Endothelial cell of umbilical vein (primary cell): ENCODE measurements at regions not wholly inside any gene's neighbourhood (a gene's known extent, or its start where the extent isn't known, plus 50 kb on each side); places are given as distances from the start of the nearest gene placed in this dataset.

Experiments used
- BruUV-seq: library from RNA; stranded (reverse); fragments of 400-500 nt; replicated peaks from 2 replicates; lab custom pipeline; 2021; lab: Mats Ljungman, UMichigan
- CTCF ChIA-PET: fragments of 300-600, 350-600 bp; sonication (Branson Sonifier 250); formaldehyde crosslinking; loops from one replicate; lab custom pipeline; 2021; ENCODE audit warnings: antibody characterized with exemption, inconsistent platforms; lab: Charles Lee
- POLR2A ChIA-PET: fragments of 300-600, 350-600 bp; sonication (Branson Sonifier 250); formaldehyde crosslinking; loops from one replicate; lab custom pipeline; 2021; ENCODE audit warnings: antibody characterized with exemption, inconsistent platforms; lab: Charles Lee
- DNase-seq: peaks from one replicate; pipeline ENCODE4 v3.0.0-alpha.2; 2011; ENCODE audit warnings: low read depth, low spot score
- FAIRE-seq: peaks from 2 replicates; lab custom pipeline; 2011; peaks lifted over from hg19 to GRCh38; lab: Jason Lieb, UNC
- H2AFZ ChIP-seq: 2 replicates; pipeline ENCODE4 v1.6.0; 2012; ENCODE audit warnings: low read depth, low read length, control low read depth, inconsistent platforms
- H3K27ac ChIP-seq: 2 replicates; pipeline ENCODE4 v1.5.1; 2011; ENCODE audit warnings: low read depth, mild to moderate bottlenecking, control low read depth, low read length, moderate library complexity; ENCODE audit not compliant: insufficient read depth
- H3K27me3 ChIP-seq, 2 experiments: 2 replicates each; pipeline versions ENCODE4 v1.6.0 to v1.6.1; 2011; ENCODE audit warnings: low read length in 2 of 2, mixed read lengths in 1 of 2; ENCODE audit not compliant: control insufficient read depth in 2 of 2, insufficient read depth in 2 of 2
- H3K36me3 ChIP-seq, 2 experiments: 2 replicates in 1 of 2; 3 replicates in 1 of 2; pipeline ENCODE4 v1.5.1; 2011; ENCODE audit warnings: low read length in 2 of 2, mild to moderate bottlenecking in 1 of 2, moderate library complexity in 1 of 2; ENCODE audit not compliant: control insufficient read depth in 2 of 2, insufficient read depth in 2 of 2; ENCODE audit errors: extremely low read depth in 1 of 2
- H3K4me1 ChIP-seq: 3 replicates; pipeline ENCODE4 v1.5.1; 2011; ENCODE audit warnings: mild to moderate bottlenecking, low read length; ENCODE audit not compliant: control insufficient read depth, insufficient read depth; ENCODE audit errors: extremely low read depth
- H3K4me2 ChIP-seq: 2 replicates; pipeline ENCODE4 v1.6.1; 2011; ENCODE audit warnings: low read length, control low read depth, mixed read lengths; ENCODE audit not compliant: insufficient read depth
- H3K4me3 ChIP-seq, 3 experiments: fragments of 200-600 bp in 1 of 3; sonication (generic), shearing (Covaris generic) in 1 of 3; replicated peaks in 1 of 3; 2 replicates each; pipeline ENCODE4 v1.5.1; 2011 to 2016; ENCODE audit warnings: control low read depth in 3 of 3, low read length in 3 of 3, mild to moderate bottlenecking in 2 of 3, inconsistent platforms in 1 of 3, low read depth in 1 of 3, moderate library complexity in 1 of 3; ENCODE audit not compliant: insufficient read depth in 1 of 3
- H3K79me2 ChIP-seq: 2 replicates; pipeline ENCODE4 v1.6.0; 2012; ENCODE audit warnings: low read length, inconsistent platforms; ENCODE audit not compliant: control insufficient read depth, insufficient read depth
- H3K9ac ChIP-seq: replicated peaks from 2 replicates; pipeline ENCODE3; 2011; ENCODE audit warnings: low read length, control low read depth; ENCODE audit not compliant: insufficient read depth; ENCODE audit errors: extremely low read depth
- H3K9me1 ChIP-seq: replicated peaks from 3 replicates; pipeline ENCODE4 v1.6.0; 2011; ENCODE audit warnings: mild to moderate bottlenecking, low read length; ENCODE audit not compliant: control insufficient read depth, insufficient read depth; ENCODE audit errors: extremely low read depth
- H3K9me3 ChIP-seq: replicated peaks from 2 replicates; pipeline ENCODE4 v1.5.1; 2012; ENCODE audit warnings: low read length, inconsistent platforms; ENCODE audit not compliant: control insufficient read depth, insufficient read depth
- H4K20me1 ChIP-seq: replicated peaks from 2 replicates; pipeline ENCODE3; 2011; ENCODE audit warnings: mild to moderate bottlenecking, low read length; ENCODE audit not compliant: control insufficient read depth, insufficient read depth; ENCODE audit errors: extremely low read depth
- EZH2 ChIP-seq: IDR thresholded peaks from 2 replicates; pipeline ENCODE4 v1.6.1; 2012; ENCODE audit warnings: borderline replicate concordance, low read depth, mild to moderate bottlenecking, moderate library complexity, low read length, inconsistent platforms; ENCODE audit not compliant: severe bottlenecking
- FOS ChIP-seq: IDR thresholded peaks from 2 replicates; pipeline ENCODE4 v1.6.1; 2011; ENCODE audit warnings: mild to moderate bottlenecking, low read length, moderate library complexity, borderline replicate concordance; ENCODE audit not compliant: insufficient read depth
- GATA2 ChIP-seq: IDR thresholded peaks from 2 replicates; pipeline ENCODE4 v1.7.0; 2011; ENCODE audit warnings: low read depth, mild to moderate bottlenecking, moderate library complexity, mixed read lengths, low read length; ENCODE audit not compliant: insufficient read length, insufficient read depth
- JUN ChIP-seq: IDR thresholded peaks from 2 replicates; pipeline ENCODE4 v1.6.1; 2011; ENCODE audit warnings: borderline replicate concordance, low read depth; ENCODE audit not compliant: insufficient read length, insufficient read depth
- POLR2A ChIP-seq: IDR thresholded peaks from 2 replicates; pipeline ENCODE4 v1.6.1; 2012; ENCODE audit warnings: low read depth, mild to moderate bottlenecking, control low read depth, low read length
- POLR2AphosphoS5 ChIP-seq: IDR thresholded peaks from 2 replicates; pipeline ENCODE4 v1.6.1; 2012; ENCODE audit warnings: low read depth, mild to moderate bottlenecking, control low read depth, low read length, moderate library complexity; ENCODE audit not compliant: insufficient read depth
- dilution Hi-C: fragments of 300-500 bp; cut with MboI; formaldehyde crosslinking; loops from one replicate; pipeline ENCODE4 v1.15.0; 2019; ENCODE audit warnings: low sequenced_read_pairs; ENCODE audit not compliant: extremely low pct_ligation_motif_present
- intact Hi-C: fragments of 100-400 bp; cut with micrococcal nuclease; formaldehyde crosslinking; loops from one replicate; pipeline ENCODE4 v1.10.0; 2022
- TF ChIP-seq, protein P1 (sequence below): IDR thresholded peaks from 2 replicates; pipeline ENCODE4 v1.6.1; 2011; ENCODE audit not compliant: insufficient read depth, insufficient read length

DNA sequence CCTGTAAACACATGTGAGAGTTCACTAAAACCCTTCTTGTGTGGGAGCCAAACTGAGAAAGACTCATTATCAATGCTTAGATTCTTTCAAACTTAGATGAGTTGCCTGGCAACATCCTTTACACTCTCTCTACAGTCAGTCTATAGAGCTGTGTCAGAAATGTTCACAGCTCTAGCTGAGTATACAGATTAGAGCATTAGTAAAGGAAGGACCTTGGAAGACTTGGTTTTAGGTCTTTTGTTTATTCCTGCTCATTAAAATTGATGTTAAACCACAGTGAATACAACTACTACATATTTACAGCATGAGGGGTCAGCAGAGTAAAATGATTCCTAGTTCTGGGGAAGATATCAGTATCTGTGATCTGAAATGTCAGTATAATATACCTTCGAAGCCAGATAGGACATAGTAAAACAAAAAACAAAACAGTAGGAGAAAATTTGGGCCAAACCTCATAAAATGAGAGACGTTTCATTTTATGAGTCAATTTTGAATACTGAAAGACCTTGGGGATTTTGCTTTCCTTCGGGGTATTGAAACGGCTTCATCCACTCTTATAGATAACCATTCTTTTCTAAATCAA, 186.0 kb downstream of the TANC2 start:
- no peaks in the 10 kb centered on the region for H3K27me3 ChIP-seq
- H2AFZ ChIP-seq: no peak overlapping the region
- BruUV-seq: no TSS peak
- no peak overlapping the region for H3K4me2 ChIP-seq
- dilution Hi-C loops (no loop called here), intact Hi-C loops (no loop called here)
- H3K4me1 ChIP-seq: no peaks in the 10 kb centered on the region
- H3K36me3 ChIP-seq: no peaks in the 10 kb centered on the region
- FAIRE-seq (no peak), DNase-seq (no peak)
- ChIA-PET CTCF (interaction anchor here (0.6 kb wide), 1 partner anchor 11 kb away, joined by 3 read pairs; no protein-coding TSS in a partner anchor), POLR2A (no interaction called here)
- H3K79me2 ChIP-seq: no peaks in the 10 kb centered on the region
- H3K4me3 ChIP-seq: no peak overlapping the region
- H3K9me1 ChIP-seq: no peaks in the 10 kb centered on the region
- TF ChIP-seq GATA2 (no peak), EZH2 (no peak), JUN (no peak)
- TF ChIP-seq, protein P1, sequence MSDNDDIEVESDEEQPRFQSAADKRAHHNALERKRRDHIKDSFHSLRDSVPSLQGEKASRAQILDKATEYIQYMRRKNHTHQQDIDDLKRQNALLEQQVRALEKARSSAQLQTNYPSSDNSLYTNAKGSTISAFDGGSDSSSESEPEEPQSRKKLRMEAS: no peak
- no peak overlapping the region for H3K27ac ChIP-seq
- no peak overlapping the region for H3K9ac ChIP-seq
- no peaks in the 10 kb centered on the region for H4K20me1 ChIP-seq
- no peaks in the 10 kb centered on the region for H3K9me3 ChIP-seq

DNA sequence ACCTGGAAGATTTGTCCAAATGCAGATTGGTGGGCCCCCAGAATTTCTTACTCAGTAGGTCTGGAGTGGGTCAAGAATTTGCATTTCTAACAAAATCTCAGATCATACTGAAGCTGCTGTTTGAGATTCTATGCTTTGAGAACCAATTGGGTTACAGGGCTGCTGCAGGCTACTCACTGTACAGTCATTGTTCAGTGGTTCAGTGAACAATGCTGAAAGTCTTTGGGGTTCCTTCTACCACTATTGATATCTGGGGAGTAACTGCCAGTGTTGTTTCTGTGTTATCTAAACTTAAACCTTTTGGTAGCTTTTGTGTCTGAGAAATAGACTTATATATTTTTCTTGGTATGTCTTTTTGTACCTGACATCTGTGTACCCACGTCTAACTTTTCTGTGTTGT, 187.5 kb downstream of the TANC2 start:
- dilution Hi-C loops: no loop called here
- no peak overlapping the region for H3K4me3 ChIP-seq
- H3K9me1 ChIP-seq: no peaks in the 10 kb centered on the region
- FAIRE-seq (no peak), DNase-seq (no peak)
- no TSS peak for BruUV-seq
- H3K9me3 ChIP-seq: no peaks in the 10 kb centered on the region
- intact Hi-C loops: no loop called here
- H2AFZ ChIP-seq: no peak overlapping the region
- ChIA-PET POLR2A (no interaction called here), CTCF (interaction anchor here (1.1 kb wide), 1 partner anchor 158 kb away, joined by 4 read pairs; no protein-coding TSS in a partner anchor)
- no peak overlapping the region for H3K4me2 ChIP-seq
- H3K79me2 ChIP-seq: no peaks in the 10 kb centered on the region
- H3K36me3 ChIP-seq: no peaks in the 10 kb centered on the region
- H4K20me1 ChIP-seq: no peaks in the 10 kb centered on the region
- no peak overlapping the region for H3K9ac ChIP-seq
- H3K27me3 ChIP-seq: no peaks in the 10 kb centered on the region
- no peaks in the 10 kb centered on the region for H3K4me1 ChIP-seq
- TF ChIP-seq FOS: no peak
- TF ChIP-seq, protein P1: no peak
- no peak for TF ChIP-seq EZH2
- no peak for TF ChIP-seq POLR2A
- TF ChIP-seq POLR2AphosphoS5: no peak
- H3K27ac ChIP-seq: no peak overlapping the region
